Naive thymus-derived CD4-positive, alpha-beta T cell (primary cell): ENCODE measurements at regions not wholly inside any gene's neighbourhood (a gene's known extent, or its start where the extent isn't known, plus 50 kb on each side); places are given as distances from the start of the nearest gene placed in this dataset.
"Not testable (repeated sequence)": the region's sequence is repeated elsewhere in the genome, so short reads cannot be mapped to it uniquely, and the experiment has no call there.

Source experiments
- ATAC-seq: fragments of 150-1000 bp; cut with Tn5 transposase; 2 replicates; pipeline ENCODE4 v1.10.0; 2021; ENCODE audit warnings: mild to moderate bottlenecking, moderate library complexity
- CTCF ChIA-PET: fragments of 350-600 bp; sonication (Branson Sonifier 250); formaldehyde crosslinking; loops from one replicate; lab custom pipeline; 2021; ENCODE audit warnings: antibody characterized with exemption; lab: Charles Lee
- POLR2A ChIA-PET: fragments of 350-600 bp; sonication (Branson Sonifier 250); formaldehyde crosslinking; loops from one replicate; lab custom pipeline; 2021; ENCODE audit warnings: antibody characterized with exemption, inconsistent platforms; lab: Charles Lee
- DNase-seq, 9 donors: peaks; one replicate each; pipeline versions ENCODE4 v3.0.0 to v3.0.0-alpha.2; 2020 to 2022; ENCODE audit warnings: mixed read lengths in 1 of 9
- H3K27ac ChIP-seq: one replicate; pipeline ENCODE4 v1.7.0; 2013; ENCODE audit warnings: mild to moderate bottlenecking, low read depth, low read length, moderate library complexity
- H3K27me3 ChIP-seq, 2 donors: one replicate each; pipeline ENCODE4 v1.7.0; 2013; ENCODE audit warnings: low read length in 2 of 2, mild to moderate bottlenecking in 2 of 2, moderate library complexity in 2 of 2; ENCODE audit not compliant: control insufficient read depth in 2 of 2, insufficient read depth in 2 of 2
- H3K36me3 ChIP-seq, 3 experiments: 1 replicate in 2 of 3; 2 replicates in 1 of 3; pipeline ENCODE4 v1.7.0; 2013; ENCODE audit warnings: low read length in 3 of 3, mild to moderate bottlenecking in 3 of 3, moderate library complexity in 1 of 3; ENCODE audit not compliant: insufficient read depth in 3 of 3, control insufficient read depth in 2 of 3
- H3K4me1 ChIP-seq, 2 donors: one replicate each; pipeline ENCODE4 v1.7.0; 2013; ENCODE audit warnings: low read length in 2 of 2, mild to moderate bottlenecking in 2 of 2, moderate library complexity in 1 of 2; ENCODE audit not compliant: control insufficient read depth in 2 of 2, insufficient read depth in 2 of 2
- H3K4me3 ChIP-seq: 2 replicates; pipeline ENCODE4 v1.7.0; 2013; ENCODE audit warnings: mild to moderate bottlenecking, low read length
- H3K9me3 ChIP-seq, 3 experiments: 1 replicate in 2 of 3; 2 replicates in 1 of 3; pipeline ENCODE4 v1.7.0; 2013; ENCODE audit warnings: low read length in 3 of 3; ENCODE audit not compliant: control insufficient read depth in 2 of 3
- H3K27ac Mint-ChIP-seq, 9 donors: one replicate each; pipeline ENCODE4 v1.8.0; 2020 to 2022; ENCODE audit warnings: mixed read lengths in 9 of 9, mild to moderate bottlenecking in 8 of 9, moderate library complexity in 5 of 9, inconsistent platforms in 2 of 9
- H3K27me3 Mint-ChIP-seq, 5 donors: one replicate each; pipeline ENCODE4 v1.8.0; 2021 to 2022; ENCODE audit warnings: mixed read lengths in 5 of 5, mild to moderate bottlenecking in 1 of 5
- H3K36me3 Mint-ChIP-seq, 5 donors: one replicate each; pipeline ENCODE4 v1.8.0; 2020 to 2022; ENCODE audit warnings: mixed read lengths in 5 of 5, mild to moderate bottlenecking in 3 of 5, inconsistent platforms in 1 of 5
- H3K4me1 Mint-ChIP-seq, 7 donors: one replicate each; pipeline ENCODE4 v1.8.0; 2020 to 2022; ENCODE audit warnings: mixed read lengths in 7 of 7, mild to moderate bottlenecking in 3 of 7, inconsistent platforms in 1 of 7
- H3K4me3 Mint-ChIP-seq, 10 donors: one replicate each; pipeline ENCODE4 v1.8.0; 2020 to 2022; ENCODE audit warnings: mild to moderate bottlenecking in 10 of 10, mixed read lengths in 10 of 10, moderate library complexity in 6 of 10, inconsistent platforms in 2 of 10
- H3K9me3 Mint-ChIP-seq, 11 donors: one replicate each; pipeline ENCODE4 v1.8.0; 2020 to 2022; ENCODE audit warnings: mixed read lengths in 11 of 11, mild to moderate bottlenecking in 4 of 11, inconsistent platforms in 1 of 11, moderate library complexity in 1 of 11
- intact Hi-C, 2 donors: fragments of 100-400 bp; cut with micrococcal nuclease; formaldehyde crosslinking; loops; one replicate each; pipeline ENCODE4 v1.15.1; 2023

DNA sequence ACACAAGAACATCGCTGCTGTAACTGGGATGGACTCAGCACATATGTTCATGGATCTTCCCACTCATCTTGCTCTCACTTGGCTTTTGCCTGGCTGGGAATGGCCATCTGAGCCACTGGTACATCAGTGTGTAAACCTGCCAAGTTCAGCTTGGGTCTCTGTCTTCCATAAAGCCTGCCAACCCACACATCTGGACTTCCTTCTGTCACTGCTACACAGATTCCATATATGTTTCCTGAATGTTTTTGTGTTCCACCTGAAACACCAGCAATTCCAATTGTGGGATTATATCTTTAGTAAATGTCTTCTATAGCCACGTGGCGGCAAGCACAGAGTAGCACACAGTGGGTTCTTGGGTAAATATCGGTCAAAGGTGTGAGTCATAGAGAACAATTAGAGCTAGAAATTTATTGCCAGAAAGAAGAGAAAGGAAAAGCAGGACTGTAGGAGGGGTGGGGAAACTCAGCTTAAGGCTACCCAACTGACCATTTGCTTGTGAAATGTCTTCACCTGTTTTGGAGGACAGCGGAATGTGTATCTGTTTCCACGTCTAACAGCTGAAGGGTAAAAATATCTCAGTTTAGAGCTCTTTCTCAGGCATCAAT is 125.9 kb downstream of the MFAP3L start:
- ChIA-PET CTCF (no interaction called here), POLR2A (no interaction called here)
- Histone ChIP-seq H3K36me3 (no peaks in the 10 kb centered on the region), H3K27me3 (no peaks in the 10 kb centered on the region), H3K4me1 (no peaks in the 10 kb centered on the region), H3K9me3 (no peaks in the 10 kb centered on the region), H3K4me3 (no peak overlapping the region), H3K27ac (no peak overlapping the region)
- ATAC-seq (no peak), DNase-seq (no peak)
- intact Hi-C loops: no loop called here
- Mint-ChIP-seq H3K36me3 (peaks cover 0 to 7% (median 0%) of the 10 kb centered on the region in 5 donors), H3K9me3 (peaks cover 0 to 5% (median 0%) of the 10 kb centered on the region in 11 donors), H3K27me3 (peaks cover 0 to 10% (median 8%) of the 10 kb centered on the region in 5 donors), H3K4me3 (no peak overlapping the region), H3K4me1 (no peaks in the 10 kb centered on the region), H3K27ac (no peak overlapping the region)

DNA sequence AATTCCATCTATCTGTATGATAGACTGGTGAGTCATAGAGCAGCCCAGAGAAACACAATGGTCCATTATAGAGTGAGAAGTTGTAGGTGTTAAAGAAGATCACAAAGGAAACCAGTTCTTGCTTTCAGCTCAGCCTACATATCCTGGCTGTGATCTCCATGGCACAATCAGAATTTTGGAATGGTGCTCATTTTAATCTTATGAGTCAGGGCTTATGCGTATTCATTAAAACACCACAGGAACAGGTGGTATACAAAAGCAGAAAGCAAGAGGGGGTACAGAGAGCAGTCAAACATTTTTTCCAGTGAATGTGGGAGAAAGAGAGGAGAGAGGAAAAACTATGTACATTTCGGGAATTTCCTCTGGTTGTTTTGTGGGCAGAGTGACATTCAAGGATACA is 126.9 kb downstream of the MFAP3L start:
- Histone ChIP-seq H3K27me3 (no peaks in the 10 kb centered on the region), H3K4me3 (no peak overlapping the region), H3K4me1 (no peaks in the 10 kb centered on the region), H3K27ac (no peak overlapping the region), H3K9me3 (no peaks in the 10 kb centered on the region), H3K36me3 (no peaks in the 10 kb centered on the region)
- Mint-ChIP-seq H3K4me3 (no peak overlapping the region), H3K27me3 (peaks cover 0 to 10% (median 5%) of the 10 kb centered on the region in 5 donors), H3K27ac (no peak overlapping the region), H3K36me3 (peaks cover 0 to 7% (median 0%) of the 10 kb centered on the region in 5 donors), H3K9me3 (peaks cover 0 to 5% (median 0%) of the 10 kb centered on the region in 11 donors), H3K4me1 (no peaks in the 10 kb centered on the region)
- no peak for DNase-seq
- intact Hi-C loops: no loop called here
- no peak for ATAC-seq
- CTCF ChIA-PET: no interaction called here
- POLR2A ChIA-PET: no interaction called here

DNA sequence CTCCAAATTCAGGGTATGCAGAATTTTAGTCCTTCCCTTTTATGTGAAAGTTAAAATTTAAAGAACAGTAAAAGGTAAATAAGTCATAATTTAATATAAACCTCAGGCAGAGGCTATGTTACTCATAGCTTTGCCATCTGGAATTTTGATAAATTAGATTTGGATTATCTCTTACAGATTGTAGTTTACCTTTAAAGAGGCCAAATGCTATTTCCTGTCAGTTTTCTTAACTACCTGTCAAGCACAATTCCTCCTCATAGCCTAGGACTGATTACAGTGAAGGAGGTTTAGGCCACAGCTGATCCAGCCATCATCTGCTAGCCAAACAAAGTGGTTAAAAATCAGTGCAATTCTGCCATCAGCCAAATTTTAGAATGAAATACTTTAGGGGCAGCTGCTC is 128.1 kb downstream of the MFAP3L start:
- H3K4me1 ChIP-seq: no peaks in the 10 kb centered on the region
- no peaks in the 10 kb centered on the region for H3K27me3 ChIP-seq
- Mint-ChIP-seq H3K4me1 (no peaks in the 10 kb centered on the region), H3K9me3 (peaks cover 0 to 5% (median 0%) of the 10 kb centered on the region in 11 donors), H3K36me3 (peaks cover 0 to 7% (median 0%) of the 10 kb centered on the region in 5 donors), H3K27me3 (peaks cover 0 to 8% (median 4%) of the 10 kb centered on the region in 5 donors), H3K4me3 (no peak overlapping the region), H3K27ac (no peak overlapping the region)
- ChIA-PET CTCF (no interaction called here), POLR2A (no interaction called here)
- DNase-seq (no peak), ATAC-seq (no peak)
- H3K36me3 ChIP-seq: no peaks in the 10 kb centered on the region
- no peaks in the 10 kb centered on the region for H3K9me3 ChIP-seq
- intact Hi-C loops: no loop called here
- no peak overlapping the region for H3K4me3 ChIP-seq
- H3K27ac ChIP-seq: no peak overlapping the region

DNA sequence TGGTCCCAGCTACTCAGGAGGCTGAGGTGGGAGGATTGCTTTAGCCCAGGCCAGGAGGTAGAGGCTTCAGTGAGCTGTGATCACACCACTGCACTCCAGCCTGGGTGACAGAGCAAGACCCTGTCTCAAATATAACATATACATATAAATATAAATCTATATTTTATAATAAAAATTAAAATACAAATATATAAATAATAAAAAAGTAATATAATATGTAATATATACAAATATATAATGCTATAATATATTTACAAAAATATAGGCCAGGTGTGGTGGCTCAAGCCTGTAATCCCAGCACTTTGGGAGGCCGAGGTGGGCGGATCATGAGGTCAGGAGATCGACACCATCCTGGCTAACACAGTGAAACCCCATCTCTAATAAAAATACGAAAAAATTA is 131.4 kb downstream of the MFAP3L start:
- CTCF ChIA-PET, H3K4me3 ChIP-seq, ATAC-seq, DNase-seq, H3K27ac ChIP-seq, H3K9me3 ChIP-seq, H3K4me1 ChIP-seq, POLR2A ChIA-PET, H3K9me3 Mint-ChIP-seq, H3K27me3 ChIP-seq, H3K27ac Mint-ChIP-seq, H3K4me1 Mint-ChIP-seq, H3K36me3 Mint-ChIP-seq, H3K4me3 Mint-ChIP-seq, H3K36me3 ChIP-seq, intact Hi-C loops: not testable (repeated sequence)
- peaks cover 0 to 12% (median 3%) of the 10 kb centered on the region in 5 donors for H3K27me3 Mint-ChIP-seq

DNA sequence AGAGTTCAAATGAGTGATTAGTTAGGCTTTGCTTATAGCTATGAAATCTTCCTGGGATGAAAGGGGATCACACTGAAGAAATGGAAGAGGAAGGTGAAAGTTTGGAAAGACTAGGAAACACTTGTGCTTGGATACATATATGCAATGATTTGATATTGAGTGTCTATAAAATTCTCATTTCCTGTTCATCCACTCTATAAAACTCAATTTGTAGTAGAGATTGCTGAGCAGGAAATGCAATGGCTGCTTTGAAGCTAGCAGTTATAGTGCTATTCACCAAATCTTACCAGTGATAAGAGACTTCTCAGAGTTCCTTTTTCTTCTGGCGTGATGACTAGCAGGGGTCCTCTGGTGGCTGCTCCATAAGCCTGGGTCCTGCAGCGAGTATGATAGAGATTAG is 128.1 kb upstream of the HPF1 start:
- Histone ChIP-seq H3K4me1 (no peaks in the 10 kb centered on the region), H3K4me3 (no peak overlapping the region), H3K9me3 (no peaks in the 10 kb centered on the region), H3K36me3 (no peaks in the 10 kb centered on the region), H3K27me3 (no peaks in the 10 kb centered on the region), H3K27ac (no peak overlapping the region)
- Mint-ChIP-seq H3K9me3 (peaks cover 0 to 28% (median 7%) of the 10 kb centered on the region in 11 donors), H3K27ac (no peak overlapping the region), H3K36me3 (peaks cover 0 to 4% (median 0%) of the 10 kb centered on the region in 5 donors), H3K27me3 (peaks cover 0 to 4% (median 0%) of the 10 kb centered on the region in 5 donors), H3K4me1 (no peaks in the 10 kb centered on the region), H3K4me3 (no peak overlapping the region)
- ChIA-PET CTCF (interaction anchor here (0.7 kb wide), 1 partner anchor 11 kb away, joined by 3 read pairs; no protein-coding TSS in a partner anchor), POLR2A (no interaction called here)
- intact Hi-C loops: no loop called here
- DNase-seq: no peak
- ATAC-seq: no peak

DNA sequence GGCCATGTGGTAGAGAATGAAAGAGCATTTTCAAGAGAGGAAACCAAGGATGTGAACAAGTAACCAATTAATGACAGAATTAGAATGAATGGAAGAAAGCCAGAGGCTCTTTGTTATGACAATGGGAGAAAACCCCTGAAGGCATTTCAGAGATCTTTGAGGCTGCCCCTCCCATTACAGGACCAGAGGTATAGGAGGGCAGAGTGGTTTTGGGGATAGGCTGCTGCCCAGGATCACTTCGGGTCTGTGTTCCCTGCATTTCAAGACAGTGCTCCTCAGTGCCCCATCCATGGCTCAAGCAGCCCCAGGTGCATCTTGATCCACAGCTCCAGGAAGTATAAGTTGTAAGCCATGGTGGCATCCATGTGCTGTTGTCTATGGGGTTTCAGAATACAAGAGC is 124.0 kb upstream of the HPF1 start:
- H3K27ac ChIP-seq: no peak overlapping the region
- ATAC-seq (no peak), DNase-seq (no peak)
- Mint-ChIP-seq H3K36me3 (no peaks in the 10 kb centered on the region), H3K27ac (no peak overlapping the region), H3K27me3 (peaks cover 0 to 9% (median 7%) of the 10 kb centered on the region in 5 donors), H3K4me1 (no peaks in the 10 kb centered on the region), H3K4me3 (no peak overlapping the region), H3K9me3 (peaks cover 0 to 7% (median 0%) of the 10 kb centered on the region in 11 donors)
- intact Hi-C loops: no loop called here
- no peaks in the 10 kb centered on the region for H3K4me1 ChIP-seq
- H3K36me3 ChIP-seq: no peaks in the 10 kb centered on the region
- ChIA-PET CTCF (no interaction called here), POLR2A (no interaction called here)
- H3K9me3 ChIP-seq: no peaks in the 10 kb centered on the region
- H3K27me3 ChIP-seq: no peaks in the 10 kb centered on the region
- no peak overlapping the region for H3K4me3 ChIP-seq

DNA sequence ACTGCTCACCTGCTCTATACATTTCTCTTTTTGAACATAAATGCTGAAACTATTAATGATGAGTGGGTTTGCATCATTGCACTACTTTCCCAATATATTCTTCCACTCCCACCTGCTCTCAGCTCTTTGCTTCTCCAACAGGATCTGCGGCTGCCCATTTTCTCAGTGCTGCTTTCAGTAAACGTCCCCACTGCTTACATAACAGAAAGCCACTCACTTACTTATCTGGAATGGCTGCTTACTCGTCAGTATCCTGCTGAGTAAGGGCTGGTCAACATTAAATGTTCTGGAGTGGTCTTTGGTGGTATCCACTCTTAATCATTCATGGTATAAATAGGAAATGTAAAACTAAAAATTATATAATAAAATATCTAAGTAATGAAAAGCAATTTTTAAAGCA is 112.8 kb upstream of the HPF1 start:
- no peaks in the 10 kb centered on the region for H3K36me3 ChIP-seq
- no peaks in the 10 kb centered on the region for H3K27me3 ChIP-seq
- ChIA-PET CTCF (no interaction called here), POLR2A (no interaction called here)
- Mint-ChIP-seq H3K4me1 (no peaks in the 10 kb centered on the region), H3K4me3 (no peak overlapping the region), H3K27ac (no peak overlapping the region), H3K36me3 (no peaks in the 10 kb centered on the region), H3K9me3 (no peaks in the 10 kb centered on the region), H3K27me3 (peaks cover 0 to 29% (median 19%) of the 10 kb centered on the region in 5 donors)
- DNase-seq (no peak), ATAC-seq (no peak)
- H3K4me3 ChIP-seq: no peak overlapping the region
- H3K27ac ChIP-seq: no peak overlapping the region
- H3K9me3 ChIP-seq: no peaks in the 10 kb centered on the region
- H3K4me1 ChIP-seq: no peaks in the 10 kb centered on the region
- intact Hi-C loops: no loop called here
